GM21825 (cell line): ENCODE measurements at regions not wholly inside any gene's neighbourhood (a gene's known extent, or its start where the extent isn't known, plus 50 kb on each side); places are given as distances from the start of the nearest gene placed in this dataset.

ENCODE experiments used
- ATAC-seq: cut with Tn5 transposase; IDR thresholded peaks from one replicate; pipeline ENCODE4 v1.9.1; 2021; ENCODE audit warnings: mild to moderate bottlenecking, moderate library complexity; ENCODE audit not compliant: unreplicated experiment

DNA sequence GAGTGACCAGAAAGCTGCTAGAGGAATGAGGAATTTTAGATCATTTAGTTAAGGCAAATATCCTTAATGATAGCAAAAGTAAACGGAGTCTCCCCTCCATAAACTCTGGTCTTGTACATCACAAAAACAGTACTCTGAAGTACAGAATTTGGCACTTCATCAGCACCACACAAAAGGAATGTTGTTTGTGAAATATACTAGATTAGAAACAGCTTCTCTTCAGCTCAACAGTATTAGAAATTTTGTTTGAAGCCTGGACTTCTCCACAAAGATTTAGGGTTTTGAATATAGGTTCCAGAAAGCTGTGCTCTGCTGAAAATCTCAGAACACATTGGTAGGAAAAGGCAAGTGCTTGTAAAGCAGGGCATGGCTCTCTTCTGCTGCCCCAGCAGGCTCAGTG lies 135.1 kb upstream of the PTGFR start:
- ATAC-seq: no peak

- no peak for ATAC-seq
These were observed 132.6 kb upstream of the PTGFR start for GRCh38 chr1:78358165-78358564.

DNA sequence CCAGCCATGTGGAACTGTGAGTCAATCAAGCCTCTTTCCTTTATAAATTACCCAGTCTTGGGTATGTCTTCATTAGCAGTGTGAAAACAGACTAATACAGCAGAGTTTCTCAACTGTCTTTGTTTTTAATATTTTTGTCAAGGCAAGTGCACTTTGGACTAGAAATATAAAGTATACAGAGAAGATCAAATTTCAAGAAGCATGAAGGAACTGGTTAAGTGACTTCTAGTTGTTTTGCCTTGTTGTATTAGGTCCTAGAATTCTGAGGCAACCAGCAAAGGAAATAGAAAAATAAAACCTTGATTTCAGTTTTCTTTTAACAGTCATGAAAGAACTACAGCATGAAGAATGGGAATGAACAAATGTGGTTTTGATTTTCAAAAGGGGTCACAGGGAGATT lies 131.1 kb upstream of the PTGFR start:
- ATAC-seq: no peak

DNA sequence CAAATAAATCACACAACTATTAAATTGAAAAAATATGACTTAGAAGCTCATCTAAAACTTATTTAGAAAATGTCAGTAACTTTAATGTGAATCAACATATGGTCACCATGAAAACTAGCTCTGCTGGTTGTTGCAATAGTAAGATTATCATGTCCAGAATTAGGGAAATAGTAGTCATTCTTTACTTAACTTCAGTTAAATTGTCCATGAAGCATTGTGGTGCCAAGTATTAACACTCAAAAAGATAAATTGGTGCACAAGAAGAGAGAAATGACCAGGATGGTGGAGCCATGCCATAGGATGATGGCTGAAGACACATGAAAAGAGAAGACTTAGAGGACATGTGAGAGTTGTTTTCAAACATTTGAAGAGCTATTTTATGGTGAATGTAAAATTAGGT lies 130.2 kb upstream of the PTGFR start:
- no peak for ATAC-seq

DNA sequence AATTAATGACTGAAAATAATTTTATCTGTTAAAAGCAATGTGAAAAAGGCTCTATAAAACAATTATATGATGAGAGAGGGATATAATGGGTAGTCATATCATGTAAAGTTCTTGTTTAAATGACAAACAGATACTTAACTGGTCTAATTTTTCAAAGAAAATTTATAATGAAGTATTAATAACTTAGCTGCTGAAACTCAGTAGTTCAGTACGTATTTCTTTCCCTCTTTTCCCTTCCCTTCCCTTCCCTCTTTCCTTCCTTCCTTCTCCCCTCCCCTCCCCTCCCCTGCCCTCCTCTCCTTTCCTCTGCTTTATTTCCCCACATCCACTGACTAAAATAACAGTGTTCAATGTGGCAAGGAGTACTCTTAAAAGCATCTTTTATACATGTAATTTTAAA lies 123.1 kb upstream of the PTGFR start:
- ATAC-seq: no peak

GRCh38 chr1:78369546-78369945 lies 121.2 kb upstream of the PTGFR start:
- ATAC-seq: no peak

DNA sequence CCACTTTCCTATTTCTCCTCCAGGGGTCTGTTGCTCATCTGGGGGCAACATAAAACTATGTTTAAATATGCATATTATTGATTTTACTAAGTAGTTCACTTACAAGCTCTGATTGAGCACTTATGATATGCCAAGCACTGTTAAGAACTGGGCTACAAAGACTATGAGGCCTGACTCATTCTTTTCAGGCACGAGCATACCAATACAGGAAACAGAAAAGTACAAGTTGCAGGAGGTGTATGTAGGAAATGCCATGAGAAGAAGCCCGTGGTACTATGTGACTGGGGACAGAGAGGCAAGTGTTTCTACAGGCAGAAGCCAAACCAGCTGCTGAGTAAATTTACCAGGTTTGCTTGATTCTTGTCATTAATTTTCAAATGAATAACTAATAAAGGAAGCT lies 120.4 kb upstream of the PTGFR start:
- peak; percentile 61 for ATAC-seq

DNA sequence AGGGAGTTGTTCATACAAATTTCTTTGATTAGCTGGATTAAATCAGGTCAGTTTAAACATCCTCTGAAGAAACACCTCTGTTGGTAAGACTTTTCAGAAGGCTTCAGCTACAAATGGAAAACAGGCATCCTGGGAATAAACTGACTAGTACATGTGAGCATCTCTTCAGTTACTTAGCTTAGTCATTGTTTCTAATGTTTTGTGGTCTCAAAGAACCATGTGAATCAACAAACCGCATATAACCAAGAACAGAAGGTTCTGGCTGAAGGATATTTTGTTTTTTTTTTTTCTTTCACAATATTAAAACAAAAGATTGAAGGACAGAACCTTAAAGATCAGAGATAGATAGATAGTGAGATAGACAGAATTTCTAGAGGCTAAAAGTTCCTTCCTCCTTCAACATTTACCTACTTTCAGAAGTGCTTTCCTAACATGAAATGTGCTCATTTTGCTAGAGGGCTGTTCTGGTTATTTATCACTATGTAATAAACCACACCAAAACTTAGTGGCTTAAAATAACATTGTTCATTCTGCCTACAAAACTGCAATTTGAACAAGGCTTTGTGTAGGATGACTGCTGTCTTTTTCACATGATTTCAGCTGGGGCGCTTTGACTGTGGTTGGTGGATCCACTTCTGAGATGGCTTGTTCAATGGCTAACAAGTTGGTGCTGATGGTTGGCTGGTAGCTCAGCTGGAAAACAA lies 119.8 kb upstream of the PTGFR start:
- peak; percentile 72 for ATAC-seq

DNA sequence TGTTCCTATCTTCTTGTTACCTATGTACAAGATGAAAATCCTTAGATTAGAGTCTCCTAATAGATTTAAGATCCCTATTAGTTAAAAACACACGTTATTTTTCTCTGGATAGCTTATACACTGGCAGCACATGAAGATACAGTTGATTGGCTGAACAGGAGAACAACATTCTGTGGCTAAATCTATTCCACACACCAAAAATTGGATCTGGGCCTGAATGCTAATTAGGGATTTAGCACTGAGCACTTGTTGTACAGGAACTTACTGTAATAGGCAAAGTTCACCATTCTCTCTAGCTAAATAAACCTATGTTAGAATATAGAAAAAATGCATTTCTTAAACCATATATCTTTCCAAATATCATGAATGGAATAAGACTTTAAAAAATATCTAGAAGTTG lies 117.1 kb upstream of the PTGFR start:
- no peak for ATAC-seq

GRCh38 chr1:78375996-78376395 lies 114.8 kb upstream of the PTGFR start:
- no peak for ATAC-seq

DNA sequence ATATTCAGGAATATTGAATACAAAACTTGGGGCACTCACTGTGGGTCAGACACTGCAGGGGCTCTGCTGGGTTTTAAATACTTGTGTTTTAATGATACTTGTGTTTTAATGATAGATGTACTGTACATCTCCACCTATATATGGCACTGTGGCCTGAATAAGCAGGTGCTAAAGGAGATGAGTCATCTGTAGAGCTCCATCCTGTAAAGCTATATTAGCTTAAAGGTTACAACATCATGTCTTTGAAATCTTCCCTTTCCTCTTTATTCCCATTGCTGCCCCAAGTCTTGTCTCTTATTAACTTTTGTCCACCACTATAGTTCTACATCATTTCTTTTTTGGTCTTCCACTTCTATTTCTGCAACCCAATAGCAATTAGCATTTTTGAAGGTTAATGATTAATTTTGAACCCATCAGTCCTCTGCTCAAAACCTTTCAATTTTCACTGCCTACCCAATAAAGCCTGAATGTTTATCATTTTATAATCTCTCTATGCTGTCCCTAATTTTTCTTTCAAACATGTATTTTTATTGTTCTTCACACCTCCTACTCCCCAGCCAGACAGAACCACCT lies 113.3 kb upstream of the PTGFR start:
- ATAC-seq: peak; percentile 92

DNA sequence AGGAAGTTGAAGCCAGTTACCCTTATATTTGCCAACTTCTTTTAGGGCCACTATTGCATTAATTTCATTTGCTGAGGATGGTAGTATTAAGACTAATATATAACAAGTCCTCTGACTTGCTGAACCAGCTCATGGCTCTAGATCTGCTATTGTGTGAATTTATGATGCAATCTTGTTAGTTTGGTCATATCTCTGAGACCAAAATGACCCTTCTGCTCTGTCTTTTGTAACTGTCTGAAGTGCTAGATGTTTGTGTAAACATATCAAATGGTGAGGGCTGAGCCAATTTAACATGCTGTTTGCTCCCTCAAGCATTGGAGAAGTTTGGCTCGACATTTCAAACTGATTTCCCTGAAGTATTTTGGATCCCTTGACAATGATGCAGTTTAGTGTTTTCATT lies 106.9 kb upstream of the PTGFR start:
- ATAC-seq: no peak

- ATAC-seq: peak; percentile 85
These were observed 104.9 kb upstream of the PTGFR start for GRCh38 chr1:78385744-78386462.

DNA sequence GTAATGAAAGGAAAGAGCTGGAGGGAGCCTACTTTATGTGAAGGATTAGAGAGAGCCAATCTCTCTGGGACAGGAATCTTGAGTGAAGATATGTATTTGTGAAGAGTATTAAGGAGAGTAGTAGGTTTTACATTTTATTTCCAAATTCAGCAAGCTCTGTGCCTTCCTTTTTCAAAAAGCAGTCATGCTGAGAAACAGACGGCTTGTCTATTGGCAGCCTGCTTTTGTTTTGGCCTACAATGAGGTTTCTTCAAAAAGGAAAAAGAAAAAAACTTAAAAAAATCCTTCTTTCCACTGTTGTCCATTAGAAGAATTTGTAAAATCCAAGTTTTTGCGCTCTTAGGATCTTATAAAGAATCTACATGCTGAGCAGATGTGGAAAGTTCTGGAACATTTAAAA lies 103.6 kb upstream of the PTGFR start:
- ATAC-seq: no peak

DNA sequence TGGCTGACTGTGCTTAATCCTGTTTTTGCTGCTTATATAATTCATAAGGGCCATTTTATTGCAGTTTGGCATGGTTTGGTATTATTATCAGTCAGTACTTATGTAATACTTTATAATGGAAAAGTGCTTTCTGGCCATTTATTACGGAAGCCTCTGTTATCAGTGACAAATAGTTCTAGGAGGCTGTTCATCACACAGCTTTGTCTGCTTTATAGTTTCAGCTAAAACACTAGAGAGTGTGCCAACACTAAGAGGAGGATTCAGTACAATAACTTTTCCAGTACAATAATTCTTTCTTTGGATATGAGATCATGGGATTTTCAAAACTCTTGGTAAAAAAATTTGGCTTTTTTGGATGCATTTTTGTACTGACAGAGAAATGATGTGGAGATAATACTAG lies 102.9 kb upstream of the PTGFR start:
- ATAC-seq: no peak

DNA sequence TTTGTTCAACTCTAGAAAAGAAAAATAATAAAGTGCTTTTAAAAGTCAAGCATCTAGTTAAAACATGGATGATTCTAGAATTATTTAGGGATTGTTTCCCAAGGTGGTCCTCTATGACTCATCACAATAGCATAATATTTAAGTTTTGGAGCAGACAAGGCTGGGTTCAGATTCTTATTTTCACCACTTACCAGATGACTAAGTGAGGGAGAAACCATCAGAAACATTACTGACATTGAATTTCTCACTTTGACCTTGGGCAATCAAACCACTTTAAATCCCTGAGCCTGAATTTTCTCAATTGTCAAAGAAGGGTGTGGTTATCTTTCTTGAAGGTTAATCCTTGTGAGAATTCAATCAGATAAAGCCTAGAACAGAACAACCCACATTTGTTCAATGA lies 102.5 kb upstream of the PTGFR start:
- no peak for ATAC-seq

DNA sequence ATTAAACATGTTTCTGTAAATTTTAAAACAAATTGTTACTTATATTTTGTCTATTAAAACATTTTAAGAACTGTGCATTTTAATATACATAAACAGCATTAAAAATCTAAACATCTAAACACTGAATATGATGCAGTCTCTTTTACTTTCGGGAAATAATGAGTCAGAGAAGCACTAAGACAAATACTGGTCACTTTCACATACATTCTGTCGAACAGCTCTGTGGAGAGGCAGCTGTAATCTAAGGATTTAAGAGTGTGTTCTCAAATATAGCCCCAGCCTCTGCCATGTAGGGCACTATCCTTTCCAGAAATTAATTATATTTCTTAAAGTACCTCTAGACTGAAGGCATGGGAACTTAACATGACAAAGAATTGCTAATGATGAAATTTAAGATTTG lies 89.6 kb upstream of the PTGFR start:
- ATAC-seq: no peak

DNA sequence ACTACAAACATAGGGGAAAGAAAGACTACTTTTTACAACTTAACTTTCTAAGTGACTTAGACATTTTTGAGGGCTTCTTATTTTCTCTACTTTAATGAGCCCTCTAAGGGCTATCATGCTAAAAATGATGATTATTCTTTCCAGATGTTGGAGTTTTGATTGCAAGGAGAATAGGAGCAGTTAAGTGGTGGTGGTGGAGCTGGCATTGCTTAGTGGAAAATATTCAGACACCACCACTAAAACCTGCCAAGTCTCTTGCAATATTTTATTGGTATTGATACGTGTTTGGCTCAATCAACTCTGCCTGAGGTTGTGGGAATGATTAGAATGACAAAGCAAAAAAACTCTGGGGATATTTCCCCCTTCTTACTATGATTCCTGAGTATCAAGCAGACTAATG lies 82.6 kb upstream of the PTGFR start:
- ATAC-seq: no peak

- no peak for ATAC-seq
These were observed 82.0 kb upstream of the PTGFR start for GRCh38 chr1:78408810-78409209.

- no peak for ATAC-seq
These were observed 80.1 kb upstream of the PTGFR start for GRCh38 chr1:78410643-78411042.

- ATAC-seq: no peak
These were observed 79.1 kb upstream of the PTGFR start for GRCh38 chr1:78411707-78412106.

- ATAC-seq: no peak
These were observed 75.6 kb upstream of the PTGFR start for GRCh38 chr1:78415165-78415564.
